GM12892 (cell line): ENCODE measurements at regions not wholly inside any gene's neighbourhood (a gene's known extent, or its start where the extent isn't known, plus 50 kb on each side); places are given as distances from the start of the nearest gene placed in this dataset.
"Not testable (repeated sequence)": the region's sequence is repeated elsewhere in the genome, so short reads cannot be mapped to it uniquely, and the experiment has no call there.

Experiments
- DNase-seq: peaks from one replicate; pipeline ENCODE4 v3.0.0; 2011; ENCODE audit not compliant: insufficient read length
- FAIRE-seq: peaks from 2 replicates; lab custom pipeline; 2011; peaks lifted over from hg19 to GRCh38; lab: Jason Lieb, UNC
- POLR2A ChIP-seq: IDR thresholded peaks from 2 replicates; pipeline ENCODE4 v1.6.1; 2011; ENCODE audit warnings: low read depth, low read length, control low read depth
- POLR2AphosphoS5 ChIP-seq: IDR thresholded peaks from 2 replicates; pipeline ENCODE4 v1.6.1; 2011; ENCODE audit warnings: low read depth, low read length, control low read depth
- TAF1 ChIP-seq: IDR thresholded peaks from 2 replicates; pipeline ENCODE4 v1.6.1; 2011; ENCODE audit warnings: low read depth, mild to moderate bottlenecking, control low read depth, low read length, borderline replicate concordance

GRCh38 chr14:71346685-71347084 lies 439.4 kb downstream of the PCNX1 start:
- DNase-seq (no peak), FAIRE-seq (peak; percentile 44)
- TF ChIP-seq POLR2A (no peak), POLR2AphosphoS5 (no peak), TAF1 (no peak)

DNA sequence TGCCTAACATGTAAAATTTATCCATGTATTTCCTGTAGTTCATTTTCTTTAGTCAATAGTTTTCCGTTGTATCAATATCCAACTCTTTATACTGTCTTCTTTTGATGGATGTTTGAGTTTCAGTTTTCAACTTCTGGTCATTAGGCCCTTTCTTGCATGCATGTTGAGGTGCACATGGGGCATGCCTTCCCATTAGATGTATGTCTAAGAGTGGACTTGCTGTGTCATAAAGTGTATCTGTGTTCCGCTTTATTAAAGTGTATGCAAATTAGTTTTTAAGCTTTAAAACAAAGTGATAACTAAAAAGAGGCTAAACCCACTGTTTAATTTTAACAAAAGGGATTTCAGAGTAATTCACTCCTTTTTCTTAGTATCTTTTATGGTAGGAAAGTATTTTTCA lies 441.1 kb downstream of the PCNX1 start:
- TF ChIP-seq TAF1 = no peak
- TF ChIP-seq POLR2A = no peak
- no peak for TF ChIP-seq POLR2AphosphoS5
- DNase-seq (no peak), FAIRE-seq (peak; percentile 74)

GRCh38 chr14:71348817-71349216 lies 441.6 kb downstream of the PCNX1 start:
- TF ChIP-seq TAF1 (no peak), POLR2A (0 out of 2 replicates have a peak, but pooled peaks have one; percentile 22)
- DNase-seq = no peak
- peak; percentile 63 for FAIRE-seq

DNA sequence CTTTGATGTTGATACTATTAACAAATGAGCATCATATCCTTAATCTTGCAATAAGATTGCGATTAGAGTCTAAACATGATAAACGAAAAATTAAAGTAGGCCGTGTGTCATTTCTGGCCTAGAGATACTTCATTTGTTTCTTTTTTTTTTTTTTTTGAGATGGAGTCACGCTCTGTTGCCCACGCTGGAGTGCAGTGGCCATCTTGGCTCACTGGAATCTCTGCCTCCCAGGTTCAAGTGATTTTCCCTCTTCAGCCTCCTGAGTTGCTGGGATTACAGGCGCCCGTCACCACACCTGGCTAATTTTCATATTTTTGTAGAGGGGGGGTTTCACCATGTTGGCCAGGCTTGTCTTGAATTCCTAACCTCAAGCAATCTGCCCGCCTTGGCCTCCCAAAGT lies 446.9 kb downstream of the PCNX1 start:
- TF ChIP-seq POLR2AphosphoS5 (no peak), POLR2A (no peak), TAF1 (no peak)
- FAIRE-seq = no peak
- no peak for DNase-seq

- TF ChIP-seq POLR2AphosphoS5 = no peak
- TF ChIP-seq TAF1 = no peak
- TF ChIP-seq POLR2A = no peak
- DNase-seq (no peak), FAIRE-seq (no peak)
Measured at GRCh38 chr14:71354801-71355200, 447.5 kb downstream of the PCNX1 start.

DNA sequence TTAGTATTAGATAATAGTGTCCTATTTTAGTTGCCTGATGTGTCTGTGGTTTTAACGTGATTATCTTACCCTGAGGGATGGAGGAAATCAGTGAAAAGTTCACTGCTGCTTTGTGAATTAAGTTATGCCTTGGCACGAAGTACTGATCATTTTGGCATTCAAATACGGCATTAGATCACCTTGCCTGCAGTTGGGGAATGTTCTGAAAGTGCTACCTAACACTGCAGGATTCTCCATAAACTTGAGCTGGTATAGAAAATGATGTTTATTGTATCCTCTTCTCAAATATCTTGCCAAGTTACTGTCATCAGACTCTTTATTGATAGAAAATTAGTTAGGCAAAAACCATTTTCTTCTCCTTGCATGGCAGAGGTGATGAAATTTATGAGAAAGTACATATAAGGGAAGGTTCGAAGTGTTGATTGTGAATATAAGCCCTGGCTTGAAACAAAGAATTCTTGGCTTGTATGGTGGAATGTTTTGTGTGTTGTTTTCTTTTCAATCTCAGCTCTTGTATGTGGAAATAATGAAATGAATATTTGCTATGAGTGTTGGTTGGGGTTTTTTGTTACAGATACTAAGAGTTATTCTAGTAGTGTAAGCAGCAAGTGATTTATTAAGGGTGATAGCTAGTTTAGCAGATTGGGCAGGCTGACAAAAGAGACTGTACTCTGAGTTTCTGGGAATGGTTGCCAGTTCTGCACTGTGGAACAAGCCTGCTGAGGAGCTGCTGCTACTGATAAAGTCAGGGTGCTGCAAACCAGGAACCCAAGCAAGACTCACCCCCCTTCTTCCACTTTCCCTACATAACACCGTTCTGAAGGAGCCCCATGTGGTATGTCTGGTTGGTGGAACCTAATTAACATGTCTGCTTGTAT lies 448.3 kb downstream of the PCNX1 start:
- no peak for TF ChIP-seq POLR2AphosphoS5
- TF ChIP-seq POLR2A = no peak
- TF ChIP-seq TAF1 = no peak
- FAIRE-seq = peak; percentile 92
- DNase-seq = no peak

DNA sequence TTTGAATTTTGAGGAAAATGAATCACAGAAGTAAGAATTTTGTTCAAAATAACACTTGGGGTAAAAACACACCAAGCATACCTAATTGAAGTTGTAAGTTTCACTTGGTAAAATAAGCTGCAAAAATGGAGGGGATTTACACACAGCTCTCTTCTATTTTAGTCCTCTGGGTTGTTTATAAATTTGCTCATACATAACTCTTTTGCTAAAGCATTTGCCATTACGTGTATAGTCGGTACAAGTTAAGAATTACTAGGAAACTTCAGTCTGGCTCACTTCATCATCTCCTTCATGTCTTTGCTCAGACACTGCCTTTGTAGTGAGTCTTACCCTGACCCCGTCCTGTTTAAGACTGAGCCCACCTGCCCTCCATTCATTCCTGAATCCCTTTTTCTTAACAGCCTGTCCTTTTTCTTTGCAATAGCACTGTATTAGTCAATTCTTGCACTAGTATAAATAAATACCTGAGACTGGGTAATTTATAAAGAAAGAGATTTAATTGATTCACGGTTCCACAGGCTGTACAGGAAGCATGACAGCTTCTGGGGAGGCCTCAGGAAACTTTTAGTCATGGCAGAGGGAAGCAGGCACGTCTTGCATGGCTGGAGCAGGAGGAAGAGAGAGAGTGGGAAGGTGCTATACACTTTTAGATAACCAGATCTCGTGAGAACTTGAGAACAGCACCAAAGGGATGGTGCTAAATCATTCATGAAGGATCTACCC lies 451.1 kb downstream of the PCNX1 start:
- DNase-seq (no peak), FAIRE-seq (peak; percentile 84)
- TF ChIP-seq POLR2AphosphoS5 = no peak
- TF ChIP-seq TAF1 = no peak
- no peak for TF ChIP-seq POLR2A

DNA sequence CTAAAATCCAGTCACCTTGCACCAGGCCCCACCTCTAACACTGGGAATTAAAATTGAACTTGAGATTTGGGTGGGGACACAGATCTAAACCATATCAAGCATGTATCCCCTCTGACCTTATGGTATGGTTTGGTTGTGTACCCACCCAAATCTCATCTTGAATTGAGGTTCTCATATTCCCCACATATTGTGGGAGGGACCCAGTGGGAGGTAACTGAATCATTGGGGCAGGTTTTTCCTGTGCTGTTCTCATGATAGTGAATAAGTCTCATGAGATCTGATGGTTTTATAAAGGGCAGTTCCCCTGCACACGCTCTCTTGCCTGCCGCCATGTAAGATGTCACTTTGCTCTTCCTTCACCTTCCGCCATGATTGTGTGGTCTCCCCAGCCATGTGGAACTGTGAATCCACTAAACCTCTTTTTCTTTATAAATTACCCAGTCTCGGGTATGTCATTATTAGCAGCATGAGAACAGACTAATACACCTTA lies 451.7 kb downstream of the PCNX1 start:
- FAIRE-seq, DNase-seq: not testable (repeated sequence)

DNA sequence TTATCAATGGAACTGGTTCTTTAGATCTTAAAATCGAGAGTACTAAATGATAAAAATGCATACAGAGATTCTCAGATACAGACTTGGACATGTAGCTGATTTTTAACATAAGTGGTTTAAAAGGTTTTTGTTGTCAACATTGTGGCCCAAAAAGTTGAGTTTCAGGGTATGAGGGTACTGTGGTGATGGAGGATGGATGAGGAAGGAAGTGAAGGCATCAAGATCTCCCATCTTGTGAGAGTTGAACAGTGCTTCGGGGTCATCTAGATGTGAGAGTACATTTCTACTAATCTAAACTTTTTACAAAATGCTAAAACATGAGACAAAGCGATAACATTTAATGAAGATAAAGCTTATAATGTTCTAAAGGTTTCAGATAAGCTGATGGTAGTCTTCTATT lies 452.6 kb downstream of the PCNX1 start:
- no peak for TF ChIP-seq POLR2AphosphoS5
- TF ChIP-seq POLR2A = no peak
- no peak for TF ChIP-seq TAF1
- FAIRE-seq (peak; percentile 21), DNase-seq (no peak)

- FAIRE-seq (no peak), DNase-seq (no peak)
- TF ChIP-seq TAF1 = no peak
- no peak for TF ChIP-seq POLR2A
- no peak for TF ChIP-seq POLR2AphosphoS5
Measured at GRCh38 chr14:71361336-71361735, 454.1 kb downstream of the PCNX1 start.

GRCh38 chr14:71361874-71362273 lies 454.6 kb downstream of the PCNX1 start:
- TF ChIP-seq POLR2A (no peak), POLR2AphosphoS5 (no peak), TAF1 (no peak)
- peak; percentile 50 for FAIRE-seq
- no peak for DNase-seq
